ENCODE measurements at regions not wholly inside any gene's neighbourhood (a gene's known extent, or its start where the extent isn't known, plus 50 kb on each side); places are given as distances from the start of the nearest gene placed in this dataset.

- no peak for DNase-seq (ENCODE audit: low read depth, low spot score)
Observed at GRCh38 chr4:31365006-31365690, 645.0 kb downstream of the PCDH7 start.

GRCh38 chr4:31366041-31366440 is 645.9 kb downstream of the PCDH7 start:
- no peak for DNase-seq (ENCODE audit: low read depth, low spot score)

DNA sequence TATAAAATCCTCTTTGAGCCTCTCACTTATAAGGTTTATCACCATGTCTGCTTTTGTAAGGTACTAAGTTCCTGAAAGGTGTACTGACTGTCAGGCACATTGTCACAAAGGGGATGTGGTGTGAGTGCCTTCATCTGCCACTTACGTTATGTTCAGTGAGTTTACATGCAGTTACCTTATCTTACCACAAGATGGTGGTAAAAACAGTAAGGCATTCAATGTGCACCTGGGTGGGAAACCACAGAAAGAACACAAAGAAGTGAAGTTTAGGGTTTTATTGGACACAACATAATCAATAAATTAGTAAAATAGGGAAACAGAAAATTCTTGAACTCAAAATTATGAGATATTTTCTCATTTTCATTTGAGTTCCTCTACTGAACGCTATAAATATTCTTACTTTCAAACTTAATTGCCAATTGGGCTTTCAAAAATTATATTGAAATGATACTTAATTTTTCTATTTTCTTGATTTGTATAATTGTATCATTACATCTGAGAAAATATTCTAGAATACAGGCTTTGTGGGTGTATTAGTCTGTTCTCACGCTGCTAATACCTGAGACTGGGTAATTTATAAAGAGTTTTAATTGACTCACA is 650.8 kb downstream of the PCDH7 start:
- peak; percentile 38 for DNase-seq (ENCODE audit: low read depth, low spot score)

GRCh38 chr4:31374256-31374960 is 654.2 kb downstream of the PCDH7 start:
- no peak for DNase-seq (ENCODE audit: low read depth, low spot score)

DNA sequence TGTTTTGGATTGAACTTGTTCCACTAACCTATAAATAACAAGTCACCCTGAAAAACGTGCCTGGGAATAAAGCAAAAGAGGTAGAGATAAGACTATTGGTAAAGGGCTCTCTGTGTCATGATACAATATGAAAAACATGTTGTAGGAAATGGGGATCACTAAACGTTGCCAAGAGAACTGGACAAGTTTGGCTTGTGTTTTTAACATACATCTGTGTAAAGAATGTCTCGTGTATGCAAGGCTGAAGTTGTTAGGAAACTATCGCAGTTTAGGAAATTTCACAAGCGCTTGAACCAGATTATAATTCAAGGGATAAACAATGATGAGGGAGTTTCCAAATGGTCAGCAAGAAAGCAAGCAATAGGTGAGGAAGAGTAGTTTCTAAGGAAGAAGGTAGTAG is 655.8 kb downstream of the PCDH7 start:
- no peak for DNase-seq (ENCODE audit: low read depth, low spot score)

DNA sequence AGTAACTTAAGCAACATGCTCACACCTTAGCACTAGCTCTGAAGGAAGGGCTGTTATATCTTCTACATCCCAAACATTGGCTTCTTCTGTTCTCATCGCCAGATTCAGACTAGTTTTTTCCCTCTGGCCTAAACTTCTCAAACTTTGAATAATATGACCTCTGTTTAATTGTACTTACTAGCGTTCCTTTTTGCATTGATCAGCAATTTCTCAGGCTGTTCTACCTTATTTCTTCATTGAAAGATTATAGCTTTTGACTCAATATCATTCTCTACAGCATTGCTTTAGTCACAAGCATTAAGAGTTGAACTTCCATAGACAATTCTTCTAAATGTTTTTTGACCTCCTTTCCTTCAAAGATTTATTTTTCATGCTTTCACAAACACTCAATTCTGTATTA is 659.2 kb downstream of the PCDH7 start:
- no peak for DNase-seq (ENCODE audit: low read depth, low spot score)

DNA sequence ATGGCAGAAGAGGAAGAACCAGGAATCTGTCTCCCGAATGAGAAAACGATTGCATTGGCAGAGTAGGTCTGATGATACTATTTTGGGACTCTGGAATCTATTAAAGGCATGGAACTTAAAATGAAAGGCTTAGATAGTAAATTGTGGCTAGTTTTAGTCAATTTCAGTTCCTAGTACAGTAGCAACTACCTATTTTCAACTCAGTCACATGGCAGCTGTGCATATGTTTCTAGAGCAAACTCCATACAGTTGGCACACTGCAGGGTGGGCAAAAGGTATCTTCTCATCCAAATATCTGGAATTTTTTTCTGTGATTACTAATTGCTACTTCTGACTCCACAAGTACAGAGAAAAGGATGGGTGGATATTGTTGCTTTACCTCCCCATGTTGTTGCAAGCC is 663.6 kb downstream of the PCDH7 start:
- DNase-seq (ENCODE audit: low read depth, low spot score), result no peak

DNA sequence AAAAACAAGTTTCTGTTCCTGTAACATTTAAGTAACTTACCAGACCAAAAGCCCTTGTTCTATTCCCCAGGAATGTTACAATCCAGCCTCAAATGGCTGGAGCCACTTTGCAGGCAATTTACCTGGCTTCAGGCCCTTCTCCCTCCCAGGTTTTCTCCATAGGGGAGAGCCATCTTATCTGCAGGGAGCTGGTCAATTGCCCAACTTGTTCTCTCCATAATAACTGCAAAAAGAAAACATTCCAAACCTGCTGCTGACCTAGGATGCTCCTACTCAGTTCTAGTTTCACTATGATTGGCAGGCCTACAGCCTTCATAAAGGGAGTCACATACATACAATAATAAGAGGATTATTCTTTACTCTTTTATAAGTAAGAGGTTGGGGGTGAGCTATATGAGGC is 670.7 kb downstream of the PCDH7 start:
- DNase-seq (ENCODE audit: low read depth, low spot score), result no peak

GRCh38 chr4:31391976-31392375 is 671.8 kb downstream of the PCDH7 start:
- no peak for DNase-seq (ENCODE audit: low read depth, low spot score)

DNA sequence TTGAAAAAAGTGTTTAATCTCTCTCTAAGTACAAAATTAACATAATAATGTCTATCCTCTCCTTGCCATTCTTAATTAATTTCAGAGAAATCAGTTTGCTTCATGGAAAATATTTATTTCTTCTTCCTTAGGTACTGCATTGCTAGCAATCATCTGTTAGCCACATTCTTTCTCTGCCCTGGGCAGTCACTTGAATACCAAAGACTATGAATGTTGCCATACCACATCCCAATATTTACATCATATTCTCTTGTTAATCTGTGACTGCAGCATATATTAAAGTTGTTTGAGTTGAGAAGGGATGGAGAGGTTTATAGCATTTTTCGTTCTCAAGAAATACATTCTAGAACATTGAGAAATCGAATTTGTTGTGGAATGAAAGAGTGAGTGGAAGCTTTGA is 672.8 kb downstream of the PCDH7 start:
- no peak for DNase-seq (ENCODE audit: low read depth, low spot score)

- no peak for DNase-seq (ENCODE audit: low read depth, low spot score)
Observed at GRCh38 chr4:31408121-31408520, 688.0 kb downstream of the PCDH7 start.

GRCh38 chr4:31411565-31411964 is 691.4 kb downstream of the PCDH7 start:
- no peak for DNase-seq (ENCODE audit: low read depth, low spot score)

GRCh38 chr4:31415629-31416028 is 695.5 kb downstream of the PCDH7 start:
- no peak for DNase-seq (ENCODE audit: low read depth, low spot score)

- DNase-seq (ENCODE audit: low read depth, low spot score), result no peak
Observed at GRCh38 chr4:31416498-31416897, 696.3 kb downstream of the PCDH7 start.

GRCh38 chr4:31417040-31417439 is 696.9 kb downstream of the PCDH7 start:
- no peak for DNase-seq (ENCODE audit: low read depth, low spot score)

- DNase-seq (ENCODE audit: low read depth, low spot score), result no peak
Observed at GRCh38 chr4:31422006-31422405, 701.8 kb downstream of the PCDH7 start.

DNA sequence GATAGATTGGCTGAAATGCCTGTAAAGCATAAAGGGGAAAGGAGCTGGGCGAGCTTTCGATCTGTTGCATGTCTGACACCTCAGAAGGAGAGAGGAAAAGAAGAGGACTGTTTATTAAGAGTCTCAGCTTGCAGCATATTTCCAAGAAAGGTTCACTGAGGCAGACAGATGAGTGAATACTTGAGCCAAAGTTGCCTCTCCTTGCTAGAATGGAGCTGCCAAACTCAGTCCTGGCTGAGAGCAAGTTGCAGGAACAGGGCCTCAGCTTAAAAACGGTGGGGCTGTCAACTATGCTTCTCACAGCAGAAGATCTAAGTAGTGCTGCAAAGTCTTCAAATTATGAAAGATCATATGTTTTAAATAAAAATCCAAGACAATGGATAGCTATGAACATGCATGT is 707.5 kb downstream of the PCDH7 start:
- DNase-seq (ENCODE audit: low read depth, low spot score), result no peak

DNA sequence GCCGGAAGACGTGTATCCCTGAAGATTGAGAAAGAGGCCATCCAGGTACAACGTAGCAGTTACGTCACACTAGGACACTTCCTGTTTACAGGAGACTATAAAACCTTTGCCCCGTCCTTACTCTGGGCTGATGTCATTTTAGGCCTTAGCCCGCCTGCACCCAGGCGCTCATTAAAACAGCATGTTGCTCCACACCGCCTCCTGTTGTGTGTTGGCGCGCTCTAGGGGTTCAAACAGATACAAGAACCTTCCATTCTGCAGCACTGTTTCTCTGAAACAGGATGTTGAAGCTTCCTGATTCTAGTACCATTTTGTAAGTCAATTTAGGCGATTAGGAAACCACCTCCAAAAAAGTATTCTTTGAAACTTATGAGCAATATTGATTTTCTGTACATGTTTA is 722.1 kb downstream of the PCDH7 start:
- peak; percentile 9 for DNase-seq (ENCODE audit: low read depth, low spot score)

DNA sequence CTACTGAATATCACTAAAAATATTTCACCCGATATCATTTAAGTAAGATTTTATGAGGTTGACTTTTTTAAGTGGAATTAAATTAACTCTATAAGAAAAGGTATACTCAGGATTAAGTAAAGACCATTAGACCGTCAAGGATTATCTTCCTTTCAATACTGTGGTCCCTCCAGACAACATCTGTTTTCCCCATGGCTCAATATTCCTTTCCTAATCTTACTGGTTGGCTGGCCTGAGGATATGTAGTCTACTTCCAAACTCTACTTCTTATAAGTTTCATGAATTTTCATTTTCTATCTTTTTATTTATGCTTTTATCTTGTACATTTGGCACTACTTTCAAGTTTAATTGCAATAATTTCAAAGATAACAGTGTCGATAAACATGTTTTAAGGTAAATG is 725.4 kb downstream of the PCDH7 start:
- no peak for DNase-seq (ENCODE audit: low read depth, low spot score)

DNA sequence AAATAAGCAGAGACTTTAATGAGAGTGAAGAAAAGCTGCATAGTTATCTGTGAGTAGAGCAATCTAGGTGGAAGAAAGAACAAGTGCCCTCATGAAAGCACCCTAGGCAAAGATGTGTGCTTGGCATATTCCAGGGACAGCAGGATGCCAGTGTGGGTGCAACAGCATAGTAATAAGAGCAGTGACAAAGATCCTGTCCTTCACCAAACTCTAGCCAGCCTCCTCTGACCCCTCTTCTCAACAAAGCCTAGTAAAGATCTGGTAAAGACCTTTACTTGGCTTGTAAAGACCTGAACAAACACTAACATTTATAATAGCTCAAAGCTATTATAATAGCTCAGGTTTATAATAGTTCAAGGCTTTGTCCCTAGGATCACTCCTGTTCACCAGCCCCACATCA is 735.4 kb downstream of the PCDH7 start:
- no peak for DNase-seq (ENCODE audit: low read depth, low spot score)

DNA sequence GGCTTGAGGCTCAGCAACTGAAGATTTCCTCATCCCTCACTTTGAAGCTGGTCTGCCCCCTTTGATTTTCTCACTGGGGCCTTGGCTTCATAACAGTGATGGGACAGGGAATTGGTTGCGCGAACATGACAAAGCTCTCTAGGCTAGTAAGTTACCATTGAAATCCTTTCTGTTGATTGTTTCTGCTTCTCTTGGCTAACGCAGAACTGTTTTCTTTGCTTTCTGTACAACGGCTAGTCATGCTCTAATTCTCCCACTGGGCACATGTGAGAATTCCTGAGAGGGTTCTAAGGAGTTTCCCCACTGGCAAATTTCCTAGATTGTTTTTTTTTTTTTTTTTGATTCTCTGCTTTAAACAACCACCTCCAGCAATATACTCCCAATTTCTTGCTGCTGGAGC is 738.6 kb downstream of the PCDH7 start:
- DNase-seq (ENCODE audit: low read depth, low spot score), result no peak

- no peak for DNase-seq (ENCODE audit: low read depth, low spot score)
Observed at GRCh38 chr4:31461421-31461820, 741.3 kb downstream of the PCDH7 start.

DNA sequence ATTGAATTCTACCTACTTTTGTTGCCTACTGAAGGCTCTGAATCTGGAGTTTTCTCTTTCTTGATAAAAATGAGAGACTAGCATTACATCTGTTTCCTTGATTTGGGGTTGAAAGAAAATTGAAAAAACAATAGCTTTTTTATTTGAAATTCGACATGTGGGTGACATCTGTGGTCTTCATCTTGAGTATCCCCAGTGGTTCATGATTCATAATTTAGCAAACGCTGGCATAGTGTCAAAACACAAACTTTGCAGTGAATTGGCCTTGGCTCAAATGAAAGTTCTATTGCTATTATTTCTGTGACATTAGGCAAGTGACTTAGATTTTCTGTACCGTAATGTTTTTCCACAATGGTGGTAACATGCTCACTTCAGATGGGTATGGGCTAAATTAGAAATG is 747.6 kb downstream of the PCDH7 start:
- no peak for DNase-seq (ENCODE audit: low read depth, low spot score)
